GM12878 (cell line): ENCODE measurements at regions not wholly inside any gene's neighbourhood (a gene's known extent, or its start where the extent isn't known, plus 50 kb on each side); places are given as distances from the start of the nearest gene placed in this dataset.

Experiments used
- ATAC-seq: fragments of 200-7000 bp; cut with Tn5 transposase; 3 replicates; pipeline ENCODE4 v1.9.1; 2020; ENCODE audit warnings: mild to moderate bottlenecking, moderate library complexity
- BruUV-seq: library from RNA; stranded (reverse); fragments of 400-500 nt; replicated peaks from 2 replicates; lab custom pipeline; 2021; lab: Mats Ljungman, UMichigan
- CTCF ChIA-PET: fragments of 300-600 bp; sonication (Branson Sonifier 250); formaldehyde crosslinking; extraction: SDS; loops from one replicate; lab custom pipeline; 2021; ENCODE audit warnings: inconsistent platforms; lab: Yijun Ruan, JAX
- POLR2A ChIA-PET: fragments of 350-600 bp; formaldehyde crosslinking; extraction: SDS; loops from one replicate; lab custom pipeline; 2021; ENCODE audit warnings: inconsistent platforms; lab: Charles Lee
- RAD21 ChIA-PET: fragments of 300-600 bp; sonication (Branson Sonifier 250); formaldehyde crosslinking; loops from one replicate; lab custom pipeline; 2023; ENCODE audit warnings: antibody characterized with exemption; ENCODE audit not compliant: unreplicated experiment; lab: Charles Lee
- SMC1A ChIA-PET: fragments of 300-600 bp; sonication (Branson Sonifier 250); formaldehyde crosslinking; loops from one replicate; lab custom pipeline; 2023; ENCODE audit not compliant: unreplicated experiment, uncharacterized antibody; lab: Charles Lee
- DNase-seq: peaks from one replicate; pipeline ENCODE4 v3.0.0-alpha.2; 2011; ENCODE audit warnings: low read depth, low spot score
- FAIRE-seq: peaks from 3 replicates; lab custom pipeline; 2011; peaks lifted over from hg19 to GRCh38; lab: Jason Lieb, UNC
- H2AFZ ChIP-seq: 2 replicates; pipeline ENCODE4 v1.6.0; 2011; ENCODE audit warnings: low read depth, low read length, control low read depth; ENCODE audit not compliant: control insufficient read depth
- H3K27ac ChIP-seq: 2 replicates; pipeline ENCODE4 v1.5.1; 2011; ENCODE audit warnings: control low read depth; ENCODE audit not compliant: control insufficient read depth, insufficient read depth
- H3K27me3 ChIP-seq, 2 experiments: replicated peaks in 1 of 2; 2 replicates each; pipeline versions ENCODE4 v1.6.0 to v1.6.1; 2011; ENCODE audit warnings: low read length in 1 of 2; ENCODE audit not compliant: control insufficient read depth in 2 of 2, insufficient read depth in 2 of 2
- H3K36me3 ChIP-seq, 2 experiments: 2 replicates each; pipeline ENCODE4 v1.5.1; 2011; ENCODE audit warnings: low read length in 1 of 2; ENCODE audit not compliant: control insufficient read depth in 2 of 2, insufficient read depth in 2 of 2
- H3K4me1 ChIP-seq: 2 replicates; pipeline ENCODE4 v1.6.1; 2011; ENCODE audit warnings: mild to moderate bottlenecking, low read length, moderate library complexity, mixed read lengths; ENCODE audit not compliant: control insufficient read depth, insufficient read depth
- H3K4me2 ChIP-seq: 2 replicates; pipeline ENCODE4 v1.6.0; 2011; ENCODE audit warnings: control low read depth; ENCODE audit not compliant: control insufficient read depth, insufficient read depth
- H3K4me3 ChIP-seq: fragments of 200-600 bp; sonication (generic); 2 replicates; pipeline ENCODE4 v1.5.1; 2016
- H3K79me2 ChIP-seq: 2 replicates; pipeline ENCODE4 v1.6.0; 2011; ENCODE audit warnings: low read length; ENCODE audit not compliant: control insufficient read depth, insufficient read depth
- H3K9ac ChIP-seq: 2 replicates; pipeline ENCODE4 v1.8.0; 2011; ENCODE audit warnings: low read length, control low read depth, mixed read lengths; ENCODE audit not compliant: control insufficient read depth, insufficient read depth
- H3K9me3 ChIP-seq: replicated peaks from 3 replicates; pipeline ENCODE4 v1.5.1; 2011; ENCODE audit warnings: mild to moderate bottlenecking, low read length; ENCODE audit not compliant: control insufficient read depth, insufficient read depth
- H4K20me1 ChIP-seq: 2 replicates; pipeline ENCODE4 v1.6.0; 2011; ENCODE audit not compliant: control insufficient read depth, insufficient read depth
- ATF3 ChIP-seq: IDR thresholded peaks from 2 replicates; pipeline ENCODE4 v1.6.1; 2011; ENCODE audit warnings: low read depth, mild to moderate bottlenecking, low read length, moderate library complexity, borderline replicate concordance; ENCODE audit errors: extremely low read depth
- CEBPB ChIP-seq, 2 experiments: fragments of 150-350 bp in 1 of 2; IDR thresholded peaks; 2 replicates each; pipeline ENCODE4 v1.6.1; 2012 to 2014; ENCODE audit warnings: low read depth in 2 of 2, low read length in 2 of 2, borderline replicate concordance in 1 of 2, inconsistent platforms in 1 of 2
- IRF5 ChIP-seq: fragments of 450-650 bp; IDR thresholded peaks from 2 replicates; pipeline ENCODE4 v1.6.1; 2017; ENCODE audit warnings: borderline replicate concordance
- KDM1A ChIP-seq: fragments of 200-600 bp; sonication (generic); IDR thresholded peaks from 2 replicates; pipeline ENCODE4 v1.6.1; 2016; ENCODE audit warnings: borderline replicate concordance
- MYC ChIP-seq: IDR thresholded peaks from 2 replicates; pipeline ENCODE4 v1.6.1; 2011; ENCODE audit warnings: mild to moderate bottlenecking, low read length, moderate library complexity, inconsistent platforms; ENCODE audit not compliant: insufficient read depth, insufficient replicate concordance, insufficient read length, severe bottlenecking
- NFXL1 ChIP-seq: fragments of 450-650 bp; IDR thresholded peaks from 2 replicates; pipeline ENCODE4 v1.6.1; 2017; ENCODE audit warnings: antibody characterized with exemption, mild to moderate bottlenecking, borderline replicate concordance
- NKRF ChIP-seq: fragments of 450-650 bp; conservative IDR thresholded peaks from 2 replicates; pipeline ENCODE4 v1.6.1; 2017; ENCODE audit warnings: mild to moderate bottlenecking, moderate library complexity
- RELB ChIP-seq: fragments of 450-650 bp; IDR thresholded peaks from 2 replicates; pipeline ENCODE4 v1.6.1; 2017; ENCODE audit warnings: low read depth, mild to moderate bottlenecking, moderate library complexity
- SIX5 ChIP-seq: IDR thresholded peaks from 2 replicates; pipeline ENCODE4 v1.6.1; 2011; ENCODE audit warnings: mild to moderate bottlenecking, low read depth, low read length, moderate library complexity; ENCODE audit not compliant: severe bottlenecking
- SMARCA5 ChIP-seq: fragments of 450-650 bp; IDR thresholded peaks from 2 replicates; pipeline ENCODE4 v1.6.1; 2017; ENCODE audit warnings: mild to moderate bottlenecking
- SREBF2 ChIP-seq: IDR thresholded peaks from 2 replicates; pipeline ENCODE4 v1.6.1; 2012; ENCODE audit warnings: mild to moderate bottlenecking, low read length
- TBL1XR1 ChIP-seq: IDR thresholded peaks from 2 replicates; pipeline ENCODE4 v1.6.1; 2012; ENCODE audit warnings: low read depth, low read length, improper control_type of control experiment
- WGBS: methylation state at CpG from one replicate; pipeline ENCODE4 v1.1.6; 2016; ENCODE audit warnings: low lambda C conversion rate; ENCODE audit not compliant: insufficient replicate concordance, insufficient coverage; ENCODE audit errors: missing lambda C conversion rate; 5-methylcytosine and 5-hydroxymethylcytosine counted together
- in situ Hi-C: fragments of 300-500 bp; cut with MboI; formaldehyde crosslinking; loops from 9 replicates; pipeline ENCODE4 v1.14.3; 2018; ENCODE audit warnings: mixed read lengths
- intact Hi-C: fragments of 100-400 bp; cut with micrococcal nuclease; formaldehyde crosslinking; loops from one replicate; pipeline ENCODE4 v1.14.2; 2022; ENCODE audit not compliant: unreplicated experiment

GRCh38 chr21:18118566-18118965 is 126.1 kb upstream of the CHODL start (continued):
- TF ChIP-seq CEBPB (IDR thresholded peaks at IDR 0.05; ENCODE audit: borderline replicate concordance in 1 of 2, low read depth in 2 of 2, low read length in 2 of 2), result no peak
- TF ChIP-seq RELB, result no peak
- TF ChIP-seq KDM1A, result no peak
- no peak for TF ChIP-seq ATF3
- no peak for TF ChIP-seq SREBF2
- no peak for TF ChIP-seq NKRF
- no peak for TF ChIP-seq TBL1XR1
- TF ChIP-seq MYC, result no peak

- ChIA-PET CTCF (no interaction called here), SMC1A (no interaction called here), POLR2A (no interaction called here), RAD21 (no interaction called here)
- FAIRE-seq, result no peak
- no peaks in the 10 kb centered on the region for H4K20me1 ChIP-seq
- H3K9ac ChIP-seq, result no peak overlapping the region
- H3K27me3 ChIP-seq, result no peaks in the 10 kb centered on the region
- TF ChIP-seq SREBF2 (no peak), SIX5 (no peak), SMARCA5 (no peak), NFXL1 (no peak), IRF5 (no peak)
- no peaks in the 10 kb centered on the region for H3K79me2 ChIP-seq
- no peak overlapping the region for H3K27ac ChIP-seq
- no peak overlapping the region for H2AFZ ChIP-seq
- in situ Hi-C loops (no loop called here), intact Hi-C loops (no loop called here)
- no peak for DNase-seq
- H3K9me3 ChIP-seq, result no peaks in the 10 kb centered on the region
- ATAC-seq, result no peak
- no peaks in the 10 kb centered on the region for H3K36me3 ChIP-seq
- H3K4me2 ChIP-seq, result no peak overlapping the region
- WGBS, result 6% methylated on average over 1 of the region's 1 CpG
- no TSS peak for BruUV-seq
- no peaks in the 10 kb centered on the region for H3K4me1 ChIP-seq
- H3K4me3 ChIP-seq, result no peak overlapping the region
These were observed 127.5 kb upstream of the CHODL start for GRCh38 chr21:18117176-18117575.
